GM23338 (cell line): ENCODE measurements at regions not wholly inside any gene's neighbourhood (a gene's known extent, or its start where the extent isn't known, plus 50 kb on each side); places are given as distances from the start of the nearest gene placed in this dataset.

Experiments
- ATAC-seq: fragments of 200-7000 bp; cut with Tn5 transposase; 3 replicates; pipeline ENCODE4 v1.9.1; 2020
- DNase-seq: peaks from one replicate; pipeline ENCODE4 v3.0.0-alpha.2; 2015; ENCODE audit warnings: low spot score
- H2AFZ ChIP-seq: fragments of 200-600 bp; sonication (generic); 2 replicates; pipeline ENCODE4 v1.8.0; 2016; ENCODE audit warnings: antibody characterized with exemption, mild to moderate bottlenecking, moderate library complexity
- H3F3A ChIP-seq: fragments of 200-600 bp; sonication (generic); replicated peaks from 2 replicates; pipeline ENCODE4 v1.8.0; 2017; ENCODE audit warnings: antibody characterized with exemption, mixed run types, low read depth
- H3K27ac ChIP-seq: fragments of 200-600 bp; sonication (generic); 2 replicates; pipeline ENCODE4 v1.6.1; 2016; ENCODE audit warnings: low read depth
- H3K27me3 ChIP-seq: fragments of 200-600 bp; sonication (generic); 2 replicates; pipeline ENCODE4 v1.8.0; 2016; ENCODE audit warnings: mild to moderate bottlenecking, mixed run types, moderate library complexity; ENCODE audit not compliant: insufficient read depth
- H3K36me3 ChIP-seq: fragments of 200-600 bp; sonication (generic); 2 replicates; pipeline ENCODE4 v1.8.0; 2016; ENCODE audit warnings: mild to moderate bottlenecking; ENCODE audit not compliant: insufficient read depth
- H3K4me1 ChIP-seq: fragments of 200-600 bp; sonication (generic); 2 replicates; pipeline ENCODE4 v1.8.0; 2016; ENCODE audit warnings: mild to moderate bottlenecking, moderate library complexity; ENCODE audit not compliant: insufficient read depth
- H3K4me2 ChIP-seq: fragments of 200-600 bp; sonication (generic); 2 replicates; pipeline ENCODE4 v1.7.1; 2017; ENCODE audit warnings: mixed run types
- H3K4me3 ChIP-seq: fragments of 200-600 bp; sonication (generic); 2 replicates; pipeline ENCODE4 v1.6.1; 2016; ENCODE audit warnings: mixed run types
- H3K79me2 ChIP-seq: fragments of 200-600 bp; sonication (generic); replicated peaks from 2 replicates; pipeline ENCODE4 v1.8.0; 2017; ENCODE audit warnings: mild to moderate bottlenecking; ENCODE audit not compliant: insufficient read depth
- H3K9me2 ChIP-seq: fragments of 200-600 bp; sonication (generic); 2 replicates; pipeline ENCODE4 v1.8.0; 2017; ENCODE audit not compliant: insufficient read depth
- H4K20me1 ChIP-seq: fragments of 200-600 bp; sonication (generic); replicated peaks from 2 replicates; pipeline ENCODE4 v1.8.0; 2017; ENCODE audit warnings: mild to moderate bottlenecking; ENCODE audit not compliant: insufficient read depth
- H3K27ac Mint-ChIP-seq: 2 replicates; pipeline ENCODE4 v1.8.0; 2020; ENCODE audit warnings: inconsistent platforms, mild to moderate bottlenecking, moderate library complexity, mixed read lengths
- H3K27me3 Mint-ChIP-seq: 3 replicates; pipeline ENCODE4 v1.8.0; 2022; ENCODE audit warnings: low read depth, mild to moderate bottlenecking, moderate library complexity, mixed read lengths, inconsistent platforms; ENCODE audit not compliant: insufficient read depth, poor library complexity
- H3K36me3 Mint-ChIP-seq: 3 replicates; pipeline ENCODE4 v1.8.0; 2021; ENCODE audit warnings: low read depth, mild to moderate bottlenecking, inconsistent platforms, moderate library complexity, mixed read lengths
- H3K4me1 Mint-ChIP-seq: 3 replicates; pipeline ENCODE4 v1.8.0; 2020; ENCODE audit warnings: mild to moderate bottlenecking, inconsistent platforms, mixed read lengths
- H3K4me3 Mint-ChIP-seq: 3 replicates; pipeline ENCODE4 v1.8.0; 2021; ENCODE audit warnings: moderate library complexity, mild to moderate bottlenecking, inconsistent platforms, mixed read lengths
- H3K9me3 Mint-ChIP-seq: 3 replicates; pipeline ENCODE4 v1.8.0; 2020; ENCODE audit warnings: moderate library complexity, mild to moderate bottlenecking, inconsistent platforms, mixed read lengths
- CTCF ChIP-seq, 2 experiments: fragments of 200-600 bp in 1 of 2; sonication (generic) in 1 of 2; conservative IDR thresholded peaks; 2 replicates each; pipeline versions ENCODE4 v1.5.1 to v1.6.1; 2016 to 2017; ENCODE audit warnings: antibody characterized with exemption in 2 of 2, low read depth in 2 of 2, mild to moderate bottlenecking in 2 of 2, moderate library complexity in 1 of 2
- EZH2 ChIP-seq: fragments of 200-600 bp; sonication (generic); IDR thresholded peaks from one replicate; pipeline ENCODE4 v1.8.0; 2017; ENCODE audit warnings: antibody characterized with exemption, mild to moderate bottlenecking, low read depth; ENCODE audit not compliant: unreplicated experiment
- NANOG ChIP-seq: IDR thresholded peaks from 2 replicates; pipeline ENCODE4 v1.6.1; 2016; ENCODE audit warnings: antibody characterized with exemption, borderline replicate concordance
- POLR2AphosphoS5 ChIP-seq: IDR thresholded peaks from 2 replicates; pipeline ENCODE4 v1.6.1; 2016; ENCODE audit warnings: antibody characterized with exemption, low read depth
- REST ChIP-seq: IDR thresholded peaks from one replicate; pipeline ENCODE4 v1.6.1; 2018; ENCODE audit warnings: antibody characterized with exemption; ENCODE audit not compliant: unreplicated experiment
- ZNF114 ChIP-seq: fragments of 250-450 bp; sonication (Bioruptor Pico); IDR thresholded peaks from 2 replicates; pipeline ENCODE4 v1.5.0; 2020; ENCODE audit warnings: mild to moderate bottlenecking, moderate library complexity
- ZNF331 ChIP-seq: fragments of 250-450 bp; sonication (Bioruptor Pico); IDR thresholded peaks from 2 replicates; pipeline ENCODE4 v1.5.0; 2020; ENCODE audit warnings: low read depth, mild to moderate bottlenecking, moderate library complexity

- no peak for DNase-seq
- H2AFZ ChIP-seq: no peak overlapping the region
- no peak overlapping the region for H3K4me3 ChIP-seq
- no peaks in the 10 kb centered on the region for H3K27me3 Mint-ChIP-seq
- H3K4me2 ChIP-seq: no peak overlapping the region
- no peaks in the 10 kb centered on the region for H3K4me1 ChIP-seq
- H3K36me3 Mint-ChIP-seq: peaks cover 17% of the 10 kb centered on the region
- no peak overlapping the region for H3K27ac Mint-ChIP-seq
- no peaks in the 10 kb centered on the region for H3F3A ChIP-seq
- TF ChIP-seq NANOG (no peak), ZNF114 (CRISPR knock-in tag) (no peak), REST (no peak), CTCF (conservative IDR thresholded peaks at IDR 0.05; ENCODE audit: low read depth in 2 of 2) (no peak), POLR2AphosphoS5 (no peak), EZH2 (no peak)
- H3K4me3 Mint-ChIP-seq: no peak overlapping the region
- H3K9me3 Mint-ChIP-seq: peaks cover 20% of the 10 kb centered on the region
- peaks cover 4% of the 10 kb centered on the region; the same call in 1 of the 3 replicates for H3K4me1 Mint-ChIP-seq
- H3K27me3 ChIP-seq: no peaks in the 10 kb centered on the region
- ATAC-seq: no peak
- H3K36me3 ChIP-seq: no peaks in the 10 kb centered on the region
- H3K9me2 ChIP-seq: peaks cover 7% of the 10 kb centered on the region; the same call in 1 of the 2 replicates
- H3K79me2 ChIP-seq: no peaks in the 10 kb centered on the region
- H4K20me1 ChIP-seq: no peaks in the 10 kb centered on the region
- H3K27ac ChIP-seq: no peak overlapping the region
Measured at GRCh38 chr9:106600955-106601560, 261.9 kb upstream of the ZNF462 start.

GRCh38 chr9:106602344-106602743 lies 260.6 kb upstream of the ZNF462 start:
- Histone ChIP-seq H3K79me2 (no peaks in the 10 kb centered on the region), H3F3A (no peaks in the 10 kb centered on the region), H3K4me3 (no peak overlapping the region), H3K4me1 (no peaks in the 10 kb centered on the region), H2AFZ (no peak overlapping the region), H4K20me1 (no peaks in the 10 kb centered on the region), H3K27me3 (no peaks in the 10 kb centered on the region), H3K36me3 (no peaks in the 10 kb centered on the region), H3K4me2 (no peak overlapping the region), H3K9me2 (peaks cover 7% of the 10 kb centered on the region; the same call in 1 of the 2 replicates), H3K27ac (no peak overlapping the region)
- Mint-ChIP-seq H3K9me3 (peaks cover 26% of the 10 kb centered on the region), H3K27me3 (no peaks in the 10 kb centered on the region), H3K27ac (no peak overlapping the region), H3K4me3 (no peak overlapping the region), H3K4me1 (peaks cover 4% of the 10 kb centered on the region; the same call in 1 of the 3 replicates), H3K36me3 (peaks cover 21% of the 10 kb centered on the region)
- no peak for TF ChIP-seq ZNF331
- TF ChIP-seq NANOG: no peak
- TF ChIP-seq POLR2AphosphoS5: no peak
- no peak for ATAC-seq
- no peak for DNase-seq
